ENCODE measurements at regions not wholly inside any gene's neighbourhood (a gene's known extent, or its start where the extent isn't known, plus 50 kb on each side); places are given as distances from the start of the nearest gene placed in this dataset.

GRCh38 chr15:68526269-68526668 lies 52.5 kb upstream of the CORO2B start:
- no peak for DNase-seq

- no peak for DNase-seq
These were observed 52.0 kb upstream of the CORO2B start for GRCh38 chr15:68526784-68527183.

GRCh38 chr15:68528626-68529290 lies 50.0 kb upstream of the CORO2B start:
- DNase-seq = no peak

Measured in NCI-H1092 treated with DMSO at 0.1 percent for 48 hours (cell line).